Type B pancreatic cell (in vitro differentiated cells): ENCODE measurements at regions not wholly inside any gene's neighbourhood (a gene's known extent, or its start where the extent isn't known, plus 50 kb on each side); places are given as distances from the start of the nearest gene placed in this dataset.

ENCODE experiments used
- DNase-seq: peaks from one replicate; pipeline ENCODE4 v3.0.0; 2021; ENCODE audit warnings: mixed read lengths; ENCODE audit not compliant: unreplicated experiment; ENCODE audit errors: extremely low spot score
- H3K27ac Mint-ChIP-seq: 2 replicates; pipeline ENCODE4 v1.8.0; 2021; ENCODE audit warnings: mild to moderate bottlenecking, mixed read lengths
- H3K27me3 Mint-ChIP-seq: 2 replicates; pipeline ENCODE4 v1.8.0; 2021; ENCODE audit warnings: mixed read lengths
- H3K36me3 Mint-ChIP-seq: 2 replicates; pipeline ENCODE4 v1.8.0; 2021; ENCODE audit warnings: mixed read lengths
- H3K4me1 Mint-ChIP-seq: one replicate; pipeline ENCODE4 v1.8.0; 2021; ENCODE audit warnings: mixed read lengths; ENCODE audit not compliant: unreplicated experiment
- H3K4me3 Mint-ChIP-seq: 2 replicates; pipeline ENCODE4 v1.8.0; 2021; ENCODE audit warnings: mild to moderate bottlenecking, mixed read lengths
- H3K9me3 Mint-ChIP-seq: 2 replicates; pipeline ENCODE4 v1.8.0; 2021; ENCODE audit warnings: mixed read lengths
- CTCF ChIP-seq: fragments of 200-600 bp; sonication (generic); conservative IDR thresholded peaks from 2 replicates; pipeline ENCODE4 v1.5.0; 2021; ENCODE audit warnings: antibody characterized with exemption, mild to moderate bottlenecking

GRCh38 chr4:185945252-185945651 is 123.7 kb upstream of the TLR3 start:
- no peak overlapping the region for H3K27ac Mint-ChIP-seq
- no peak for TF ChIP-seq CTCF
- H3K27me3 Mint-ChIP-seq, result peaks cover 6% of the 10 kb centered on the region
- H3K9me3 Mint-ChIP-seq, result peaks cover 5% of the 10 kb centered on the region
- no peak for DNase-seq
- H3K4me1 Mint-ChIP-seq, result no peaks in the 10 kb centered on the region
- no peaks in the 10 kb centered on the region for H3K36me3 Mint-ChIP-seq
- no peak overlapping the region for H3K4me3 Mint-ChIP-seq

DNA sequence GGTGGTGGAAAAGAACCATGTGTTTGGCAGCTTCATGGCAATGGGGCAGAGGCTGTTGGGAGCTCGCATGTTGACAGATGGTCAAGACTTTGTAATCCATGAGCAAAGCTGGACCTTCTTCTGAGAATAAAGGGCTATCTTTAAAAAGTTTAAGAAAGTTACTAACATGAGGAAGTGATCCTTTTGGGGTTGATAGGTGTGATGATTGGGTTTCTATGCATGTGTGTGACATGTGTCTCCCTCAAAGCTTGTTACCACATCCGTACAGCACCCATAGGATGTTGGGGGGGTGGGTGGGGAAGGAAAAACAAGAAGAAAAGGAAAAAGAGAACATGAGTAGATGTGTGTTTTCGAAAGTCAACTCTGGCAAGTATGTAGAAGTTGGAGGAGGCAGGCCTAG is 123.0 kb upstream of the TLR3 start:
- Mint-ChIP-seq H3K27ac (no peak overlapping the region), H3K4me3 (no peak overlapping the region), H3K36me3 (no peaks in the 10 kb centered on the region), H3K4me1 (no peaks in the 10 kb centered on the region), H3K9me3 (peaks cover 5% of the 10 kb centered on the region), H3K27me3 (peaks cover 6% of the 10 kb centered on the region)
- DNase-seq, result no peak
- TF ChIP-seq CTCF, result no peak

DNA sequence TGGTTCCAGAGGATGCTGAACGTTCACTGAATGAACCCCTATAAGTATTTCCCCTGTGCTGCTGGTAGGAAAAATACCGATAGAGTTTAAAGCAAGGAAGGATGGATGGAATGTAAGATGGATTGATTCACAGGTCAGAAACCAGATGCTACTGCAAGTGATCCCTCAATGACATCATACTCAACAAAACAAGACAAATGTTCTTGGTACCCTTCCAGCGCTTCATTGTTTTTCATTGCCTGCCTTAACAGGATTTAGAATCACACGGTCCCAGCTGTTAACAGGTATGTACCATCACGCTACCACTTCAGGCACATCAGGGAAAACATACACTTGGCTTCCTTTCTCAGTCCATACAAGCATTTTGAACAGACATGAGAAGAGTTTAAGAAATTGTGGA is 118.1 kb upstream of the TLR3 start:
- DNase-seq, result no peak
- Mint-ChIP-seq H3K4me3 (no peak overlapping the region), H3K27me3 (peaks cover 5% of the 10 kb centered on the region), H3K36me3 (no peaks in the 10 kb centered on the region), H3K4me1 (peaks cover 13% of the 10 kb centered on the region), H3K9me3 (no peaks in the 10 kb centered on the region), H3K27ac (no peak overlapping the region)
- no peak for TF ChIP-seq CTCF

GRCh38 chr4:185955151-185955770 is 113.7 kb upstream of the TLR3 start:
- H3K4me3 Mint-ChIP-seq, result peak overlapping the region; percentile 57
- no peak overlapping the region for H3K27ac Mint-ChIP-seq
- TF ChIP-seq CTCF, result no peak
- no peaks in the 10 kb centered on the region for H3K9me3 Mint-ChIP-seq
- H3K27me3 Mint-ChIP-seq, result peaks cover 8% of the 10 kb centered on the region
- no peak for DNase-seq
- H3K36me3 Mint-ChIP-seq, result no peaks in the 10 kb centered on the region
- H3K4me1 Mint-ChIP-seq, result peaks cover 25% of the 10 kb centered on the region

GRCh38 chr4:185955826-185956543 is 113.0 kb upstream of the TLR3 start:
- Mint-ChIP-seq H3K36me3 (no peaks in the 10 kb centered on the region), H3K27ac (peak overlapping the region; percentile 44), H3K4me1 (peaks cover 25% of the 10 kb centered on the region), H3K4me3 (peak overlapping the region; percentile 57), H3K27me3 (peaks cover 8% of the 10 kb centered on the region), H3K9me3 (peaks cover 3% of the 10 kb centered on the region)
- DNase-seq, result no peak
- no peak for TF ChIP-seq CTCF
